ENCODE measurements at regions not wholly inside any gene's neighbourhood (a gene's known extent, or its start where the extent isn't known, plus 50 kb on each side); places are given as distances from the start of the nearest gene placed in this dataset.
"Not testable (repeated sequence)": the region's sequence is repeated elsewhere in the genome, so short reads cannot be mapped to it uniquely, and the experiment has no call there.

DNA sequence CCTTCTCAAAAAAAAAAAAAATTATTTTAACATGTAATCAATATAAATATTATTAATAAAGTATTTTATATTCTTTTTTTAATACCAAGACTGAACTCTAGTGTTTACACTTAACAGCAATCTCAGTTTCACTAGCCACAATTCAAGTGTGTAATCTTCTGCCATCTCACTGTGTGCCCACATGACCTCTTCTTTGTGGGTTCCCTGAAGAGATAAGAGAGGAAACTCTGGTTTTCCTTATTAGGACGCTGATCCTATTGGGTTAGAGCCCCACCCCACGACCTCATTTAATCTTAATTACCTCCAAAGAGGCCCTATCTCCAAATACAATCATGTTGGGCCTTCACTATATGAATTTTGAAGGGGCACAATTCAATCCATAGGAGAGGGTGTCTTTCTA is 177.6 kb downstream of the STK31 start:
- no peak for DNase-seq

DNA sequence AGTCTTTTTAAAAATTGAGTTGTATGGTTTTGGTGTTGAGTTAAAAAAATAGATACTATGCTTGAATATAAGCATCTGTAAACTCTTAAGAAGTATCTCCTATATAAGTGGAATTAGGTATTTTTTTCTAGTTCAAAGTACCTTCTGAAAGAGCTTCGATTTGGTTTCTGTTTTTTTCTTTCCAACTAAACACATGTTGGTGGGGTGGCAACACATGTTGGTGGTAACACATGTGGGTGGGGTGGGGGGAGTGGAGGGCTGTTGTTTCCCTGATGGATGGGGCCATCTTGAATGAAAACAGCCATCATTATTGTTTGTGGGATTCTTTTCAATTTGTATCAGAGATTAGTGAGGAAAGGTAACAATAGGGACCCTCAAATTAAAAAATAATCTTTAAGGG is 178.9 kb downstream of the STK31 start:
- DNase-seq, result no peak

DNA sequence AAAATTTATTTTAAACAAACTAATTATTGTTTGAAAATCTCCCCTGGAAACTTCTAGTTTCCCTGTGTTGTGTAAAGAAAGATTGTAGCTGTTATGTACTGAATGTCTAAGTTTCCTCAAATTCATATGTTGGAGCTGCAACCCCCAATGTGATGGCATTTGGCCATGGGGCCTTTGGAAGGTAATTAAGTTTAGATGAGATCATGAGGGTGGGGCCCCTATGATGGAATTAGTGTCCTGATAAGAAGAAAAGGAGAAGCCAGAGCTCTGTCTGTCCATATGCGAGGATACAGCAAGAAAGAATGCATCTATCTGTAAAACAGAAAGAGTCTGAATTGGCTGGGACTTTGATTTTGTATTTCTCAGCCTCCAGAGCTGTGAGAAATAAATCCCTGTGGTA is 179.5 kb downstream of the STK31 start:
- no peak for DNase-seq

DNA sequence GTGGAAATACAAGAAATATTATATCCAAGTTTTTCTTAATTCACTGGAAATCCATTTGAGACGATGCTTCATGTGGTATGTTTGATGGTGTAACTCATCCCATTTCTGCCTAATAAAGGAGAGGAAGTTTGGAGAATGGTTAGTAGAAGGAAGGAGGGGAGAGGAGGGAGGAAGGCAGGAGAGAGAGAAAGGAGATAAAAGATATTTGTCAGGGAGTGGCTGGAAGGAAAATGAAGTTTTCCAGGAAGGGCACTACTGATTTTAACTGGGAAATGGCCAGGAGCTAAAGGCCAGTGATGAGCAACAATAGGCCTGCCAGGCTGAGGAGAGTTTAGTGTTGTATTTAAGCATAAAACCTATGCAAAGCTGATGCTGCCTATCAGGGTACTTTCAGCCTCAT is 182.0 kb downstream of the STK31 start:
- no peak for DNase-seq

DNA sequence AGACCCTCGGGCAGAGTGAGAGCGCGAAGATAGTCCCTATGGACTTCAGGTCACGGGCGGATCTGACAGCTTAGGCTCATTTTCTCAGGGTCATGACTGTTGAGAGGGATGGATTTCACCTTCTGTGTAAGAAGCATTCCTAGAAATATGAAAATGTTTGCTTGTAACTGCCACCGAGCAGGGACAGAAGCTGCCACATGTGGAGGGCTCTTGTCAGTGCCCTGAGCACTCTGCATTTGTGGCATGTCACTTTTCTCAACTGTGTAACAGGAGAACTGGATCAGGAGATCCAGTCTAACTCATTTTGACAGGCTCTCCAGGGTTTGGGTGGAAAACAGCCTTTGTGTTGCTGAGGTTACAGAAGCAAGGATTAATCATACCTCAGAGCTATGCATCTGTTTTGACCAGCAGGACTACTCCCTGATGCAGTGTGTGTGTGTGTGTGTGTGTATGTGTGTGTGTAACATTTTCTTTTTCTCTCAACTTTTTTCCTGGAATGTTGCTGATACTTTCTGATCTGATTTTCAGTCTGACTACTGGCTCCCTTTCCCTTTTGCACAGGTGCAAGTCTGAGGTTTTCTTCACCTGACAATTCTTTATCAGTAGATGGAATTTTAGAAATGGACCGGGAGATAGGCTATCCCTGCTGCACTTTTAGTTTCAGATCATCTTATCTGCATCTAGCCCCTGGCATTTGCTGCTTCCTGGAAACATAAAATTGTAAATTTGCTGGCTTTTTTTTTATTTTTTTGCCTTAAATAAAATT is 183.3 kb downstream of the STK31 start:
- DNase-seq, result no peak

DNA sequence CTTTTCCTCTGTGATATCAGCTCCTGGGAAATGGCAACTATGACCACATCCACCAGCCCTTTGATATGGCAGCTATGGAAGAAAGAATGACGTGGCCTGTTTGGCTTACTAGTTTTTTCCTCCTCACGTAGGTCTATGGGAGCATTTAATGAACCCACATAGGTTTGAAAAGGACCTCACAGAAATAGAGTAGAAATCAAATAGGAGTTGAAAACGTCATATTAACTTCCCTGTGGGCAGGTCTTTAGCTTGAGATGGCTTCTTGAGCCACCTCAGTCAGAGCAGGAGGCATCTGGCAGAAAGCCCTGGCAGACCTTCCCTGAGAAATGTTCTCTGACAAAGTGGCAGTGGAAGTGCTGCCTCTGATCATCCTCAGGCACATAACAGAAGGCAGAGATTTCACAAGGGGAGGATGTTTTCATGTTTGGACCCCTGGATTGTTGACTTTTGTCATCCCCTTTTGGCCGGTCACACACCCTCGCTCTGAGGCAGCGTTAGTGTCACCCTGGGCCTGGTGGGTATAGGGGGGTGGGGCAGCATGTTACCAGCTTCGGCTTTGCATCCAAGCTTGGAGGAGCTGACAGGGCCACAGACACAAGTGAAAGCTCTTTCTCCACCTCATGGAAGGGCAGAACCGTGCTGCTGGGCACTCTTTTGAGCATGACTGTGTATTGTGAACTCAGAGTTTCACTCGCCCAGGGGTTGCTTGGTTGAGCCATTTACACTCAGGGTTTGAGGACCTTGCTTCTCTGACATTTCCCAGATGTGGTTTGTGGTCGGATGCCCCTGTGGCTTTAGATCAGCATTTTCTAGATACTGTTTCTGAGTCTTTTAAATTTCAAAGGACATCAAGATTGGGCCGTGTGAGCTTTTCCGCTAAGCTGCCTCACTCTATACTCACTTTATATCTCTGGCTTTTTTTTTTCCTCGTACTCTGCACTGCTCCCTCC is 184.2 kb downstream of the STK31 start:
- DNase-seq, result peak; percentile 65

DNA sequence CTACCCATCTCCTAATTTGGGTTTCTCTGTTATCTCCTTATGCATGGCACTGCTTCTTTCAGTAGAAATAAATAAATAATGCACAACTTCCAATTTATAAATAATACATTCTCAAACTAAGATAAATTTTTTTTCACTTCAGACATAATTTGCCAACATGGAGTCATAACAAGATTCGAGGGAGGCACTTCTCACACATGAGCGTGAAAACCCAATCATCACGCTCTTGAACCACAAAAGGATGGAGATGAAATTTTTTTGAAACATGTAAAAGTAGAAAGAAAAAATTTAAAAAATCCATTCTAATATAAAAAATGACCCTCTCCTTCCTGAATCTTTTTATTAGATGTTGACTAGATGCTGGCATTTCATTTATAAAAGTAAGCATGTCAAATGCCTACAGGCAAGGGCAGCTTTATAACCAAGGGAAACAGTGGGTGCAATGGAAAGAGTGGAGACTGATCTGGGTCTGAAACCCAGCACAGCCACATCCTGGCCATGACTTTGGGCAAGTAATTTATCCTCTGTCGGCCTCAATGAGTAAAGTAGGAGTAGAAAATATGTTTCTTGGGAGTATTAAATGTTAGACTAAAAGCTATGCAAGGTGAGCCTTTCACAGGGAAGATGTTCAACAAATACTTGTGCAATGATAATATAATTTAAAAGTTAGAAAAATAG is 185.0 kb downstream of the STK31 start:
- no peak for DNase-seq

DNA sequence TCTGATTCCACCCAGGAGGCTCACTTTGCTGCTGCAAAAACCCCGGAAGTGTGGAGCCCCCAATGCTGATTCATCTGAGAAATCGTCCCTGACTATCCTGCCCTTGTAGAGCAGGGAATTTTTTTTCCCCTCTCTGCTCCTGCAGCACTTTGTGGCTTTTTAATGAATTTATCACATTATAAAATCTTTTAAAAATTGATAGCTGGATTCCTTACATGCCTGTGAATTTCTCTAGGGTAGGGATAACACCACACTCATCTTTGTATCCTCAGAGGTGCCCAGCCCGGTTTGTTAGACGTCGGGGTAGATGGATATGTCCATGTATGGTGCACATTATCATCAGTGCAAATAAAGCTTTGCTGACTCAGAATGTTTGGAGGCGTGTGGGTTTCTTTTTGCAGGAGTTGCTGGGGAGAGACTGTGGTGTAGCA is 185.7 kb downstream of the STK31 start:
- no peak for DNase-seq

DNA sequence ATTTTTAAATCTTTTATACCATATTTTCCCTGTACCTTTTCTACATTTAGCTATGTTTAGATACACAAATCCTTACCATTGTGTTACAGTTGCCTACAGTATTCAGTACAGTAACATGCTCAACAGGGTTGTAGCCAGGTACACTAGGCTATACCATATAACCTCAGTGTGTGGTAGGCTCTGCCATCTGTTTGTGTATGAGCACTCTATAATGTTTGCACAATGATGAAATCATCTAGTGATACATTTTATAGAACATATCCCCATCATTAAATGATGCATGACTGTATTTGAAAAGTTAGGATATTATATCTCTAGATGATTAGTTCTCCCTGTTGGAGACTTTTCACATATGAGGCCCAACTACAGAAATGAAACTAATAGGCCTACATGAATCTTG is 188.6 kb downstream of the STK31 start:
- no peak for DNase-seq

DNA sequence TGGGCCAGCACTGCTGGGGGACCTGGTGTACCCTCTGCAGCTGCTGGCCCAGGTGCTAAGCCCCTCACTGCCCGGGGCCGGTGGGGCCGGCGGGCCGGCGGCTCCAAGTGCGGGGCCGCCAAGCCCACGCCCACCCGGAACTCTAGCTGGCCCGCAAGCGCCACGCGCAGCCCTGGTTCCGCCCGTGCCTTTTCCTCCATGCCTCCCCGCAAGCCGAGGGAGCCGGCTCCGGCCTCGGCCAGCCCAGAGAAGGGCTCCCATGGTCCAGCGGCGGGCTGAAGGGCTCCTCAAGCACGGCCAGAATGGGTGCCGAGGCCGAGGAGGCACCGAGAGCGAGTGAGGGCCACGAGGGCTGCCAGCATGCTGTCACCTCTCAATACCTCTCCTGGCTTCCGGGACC is 194.9 kb downstream of the STK31 start:
- not testable (repeated sequence) for DNase-seq

DNA sequence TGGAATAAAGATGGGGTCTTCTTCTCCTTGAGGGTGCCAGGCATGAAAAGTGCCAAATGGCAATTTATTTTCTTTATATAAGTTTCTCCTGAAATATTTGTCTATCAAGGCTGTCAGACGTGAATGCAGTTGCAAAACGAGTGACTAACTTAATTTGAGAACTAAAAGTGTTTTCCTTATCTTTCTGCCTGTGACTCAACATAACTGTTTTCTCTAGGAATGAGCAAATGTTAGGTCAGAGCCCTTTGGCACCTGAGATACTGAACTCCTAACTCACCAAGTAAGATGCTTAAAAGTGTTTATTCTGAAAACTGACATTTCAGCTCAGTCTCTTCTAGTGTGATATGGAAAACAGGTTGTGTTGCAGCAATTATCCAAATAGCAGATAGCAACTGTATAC is 197.0 kb downstream of the STK31 start:
- DNase-seq, result no peak

DNA sequence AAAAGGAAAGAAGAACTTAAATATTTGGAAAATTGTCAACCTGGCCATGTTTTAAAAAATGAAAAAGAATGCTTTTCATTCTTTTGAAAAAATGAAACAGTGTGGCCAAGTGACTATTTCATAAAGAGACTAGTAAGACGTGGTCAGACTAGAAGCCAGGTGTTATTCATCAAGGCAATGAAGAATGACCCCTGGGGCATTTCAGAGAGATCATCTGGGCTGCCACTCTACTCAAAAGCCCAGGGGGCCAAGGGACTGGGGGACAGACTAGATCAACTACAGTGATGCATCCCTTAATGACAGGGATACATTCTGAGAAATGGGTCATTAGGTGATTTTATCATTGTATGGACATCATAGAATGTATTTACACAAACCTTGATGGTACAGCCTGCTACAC is 199.4 kb downstream of the STK31 start:
- DNase-seq, result no peak

DNA sequence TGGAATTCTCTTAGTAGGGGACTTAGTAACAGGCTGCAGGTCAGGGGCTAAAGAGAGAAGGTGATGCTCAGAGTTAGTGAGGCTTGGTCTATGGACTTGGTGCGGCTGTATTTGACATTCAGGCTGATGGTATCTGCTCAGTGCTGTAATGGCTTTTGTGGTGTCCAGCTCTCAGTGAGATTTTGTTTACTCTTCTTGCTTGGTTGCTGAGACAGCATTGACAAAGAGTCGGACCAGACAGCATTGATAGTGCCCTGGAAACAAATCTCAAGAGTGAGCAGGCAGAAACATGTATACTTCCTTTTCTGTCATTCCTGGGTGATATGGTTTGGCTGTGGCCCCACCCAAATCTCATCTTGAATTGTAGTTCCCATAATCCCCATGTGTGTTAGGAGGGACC is 202.0 kb downstream of the STK31 start:
- DNase-seq, result no peak

DNA sequence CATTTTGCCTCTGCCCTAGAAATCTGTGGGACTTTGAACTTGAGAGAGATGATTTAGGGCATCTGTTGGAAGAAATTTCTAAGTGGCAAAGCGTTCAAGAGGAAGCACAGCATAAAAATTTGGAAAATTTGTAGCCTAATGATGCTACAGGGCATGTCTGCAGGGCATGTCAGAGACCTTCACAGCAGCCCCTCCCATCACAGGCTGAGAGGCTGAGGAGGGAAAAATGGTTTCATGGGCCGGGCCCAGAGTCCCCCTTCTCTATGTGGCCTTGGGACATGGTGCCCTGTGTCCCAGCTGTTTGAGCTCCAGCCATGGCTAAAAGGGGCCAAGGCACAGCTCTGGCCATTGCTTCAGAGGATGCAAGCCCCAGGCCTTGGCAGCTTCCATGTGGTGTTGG is 203.0 kb downstream of the STK31 start:
- DNase-seq, result no peak

DNA sequence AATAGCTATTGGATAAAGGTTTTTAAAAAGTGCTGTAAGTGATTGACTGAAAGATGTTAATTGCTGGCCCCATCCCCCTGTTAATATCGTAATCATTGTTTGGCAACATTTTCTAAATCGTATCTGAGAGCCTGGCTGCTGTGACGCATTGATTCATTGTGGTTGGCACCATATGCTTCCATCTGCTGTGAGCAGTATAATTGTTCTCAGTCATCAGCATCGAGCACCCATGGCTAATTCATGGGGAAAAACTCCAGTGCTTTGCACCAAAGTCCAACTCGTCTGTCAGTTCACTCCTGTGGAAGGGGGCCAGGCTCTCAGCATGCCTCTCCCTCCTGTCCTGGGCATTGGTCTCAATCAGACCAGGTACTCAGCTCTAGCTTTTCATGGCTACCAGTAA is 205.2 kb downstream of the STK31 start:
- no peak for DNase-seq

DNA sequence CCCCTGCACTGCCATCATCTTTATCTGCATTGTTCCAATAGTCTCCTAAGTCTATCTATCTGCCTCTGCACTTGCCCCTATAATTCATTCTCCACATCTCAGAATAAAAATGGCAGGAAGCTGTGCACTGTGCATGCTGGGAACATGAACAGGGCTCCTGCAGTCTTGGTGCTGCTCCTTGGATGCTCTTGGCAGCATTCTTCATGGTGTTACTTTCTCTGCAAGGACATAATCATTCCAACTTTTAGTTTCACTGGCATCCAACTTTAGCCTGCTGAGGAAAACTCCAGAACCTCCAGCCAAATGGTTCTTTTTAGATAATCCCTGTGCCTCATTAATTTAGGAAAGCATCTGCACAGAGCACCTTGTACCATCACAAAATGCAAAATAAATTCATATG is 208.3 kb downstream of the STK31 start:
- DNase-seq, result no peak

DNA sequence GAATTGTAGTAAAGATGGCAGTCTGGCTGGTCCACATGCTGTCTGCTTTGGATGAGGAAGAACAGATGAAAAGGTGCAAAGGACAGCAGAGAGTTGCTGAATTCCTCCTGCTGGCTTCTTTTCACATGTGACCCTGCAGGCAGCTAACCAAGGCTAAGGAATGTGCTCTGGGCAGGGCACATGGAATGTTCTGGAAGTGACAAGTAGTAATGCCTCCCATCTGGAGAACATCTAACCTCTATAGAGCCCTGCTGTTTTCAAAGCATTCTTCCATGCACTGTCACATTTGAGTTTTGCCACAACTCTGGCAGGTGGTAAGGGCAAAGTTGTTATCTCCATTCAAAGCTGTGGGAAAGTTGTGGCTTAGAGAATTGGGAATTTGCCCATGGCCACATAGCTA is 208.8 kb downstream of the STK31 start:
- DNase-seq, result no peak

DNA sequence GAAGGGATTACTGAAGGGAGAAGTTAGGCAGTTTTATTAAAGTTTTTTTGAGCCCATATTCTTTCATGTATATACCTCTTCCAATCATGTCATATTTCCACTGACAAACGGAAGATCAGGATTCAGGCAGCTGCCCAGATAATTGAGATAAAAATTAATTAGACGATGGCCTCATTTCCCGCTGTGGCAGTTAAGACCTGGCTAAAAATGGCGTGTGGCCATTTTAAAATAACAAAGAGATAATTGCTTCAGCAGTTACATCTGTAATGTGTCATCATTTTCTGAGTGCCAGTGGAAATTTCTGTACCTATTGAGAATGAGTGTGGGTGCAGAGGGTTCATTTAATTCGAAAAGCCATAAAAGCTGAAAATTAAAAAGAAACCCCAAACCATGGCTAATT is 215.1 kb downstream of the STK31 start:
- DNase-seq, result no peak

DNA sequence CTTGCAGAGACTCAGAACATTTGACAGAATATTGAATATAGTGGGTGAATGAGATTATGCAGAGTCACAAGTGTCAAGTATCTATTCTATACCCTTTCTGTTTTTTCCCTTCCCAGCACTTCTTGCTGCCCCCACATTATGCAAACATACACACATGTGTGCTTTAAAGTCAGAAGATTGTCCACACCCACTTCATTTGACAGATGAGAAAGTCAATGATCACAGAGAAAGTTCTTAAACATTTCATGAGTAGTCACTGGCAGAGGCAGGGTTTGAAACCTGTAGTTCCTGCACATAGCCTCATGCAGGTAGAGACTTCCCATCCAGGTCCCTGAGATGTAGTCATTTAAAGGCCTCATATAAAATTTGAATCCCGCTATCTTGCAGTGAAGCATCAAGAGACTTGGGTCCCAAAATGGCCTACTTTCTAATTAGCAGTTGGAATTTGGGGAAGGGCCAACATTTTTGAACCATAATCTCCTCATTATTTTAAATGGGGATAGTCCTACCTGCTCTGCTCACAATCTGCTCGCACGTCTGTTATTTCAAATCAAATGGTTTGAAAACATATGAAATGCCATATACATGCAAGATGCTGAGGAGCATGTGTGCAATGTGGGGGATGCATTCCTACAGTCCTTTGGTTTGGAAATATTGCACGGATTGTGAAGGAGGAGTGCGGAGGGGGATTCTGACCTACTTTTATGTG is 217.8 kb downstream of the STK31 start:
- DNase-seq, result no peak

DNA sequence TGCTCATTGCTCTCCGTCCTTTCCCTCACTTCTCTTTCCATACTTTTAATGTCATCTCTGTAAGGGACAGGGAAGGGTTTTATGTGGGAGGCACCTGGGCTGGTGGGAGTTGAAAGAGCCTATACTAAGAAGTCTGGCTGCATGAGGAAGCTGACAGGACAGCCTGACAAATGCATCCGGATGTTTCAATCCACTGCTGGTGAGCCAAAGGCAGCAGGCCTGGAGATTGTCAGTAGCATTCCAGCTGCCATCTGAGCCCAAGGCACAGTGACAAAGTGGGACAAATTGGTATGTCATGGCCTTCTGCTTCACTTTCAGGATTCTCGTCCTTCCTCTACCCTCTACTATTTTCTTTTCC is 218.4 kb downstream of the STK31 start:
- DNase-seq, result no peak

DNA sequence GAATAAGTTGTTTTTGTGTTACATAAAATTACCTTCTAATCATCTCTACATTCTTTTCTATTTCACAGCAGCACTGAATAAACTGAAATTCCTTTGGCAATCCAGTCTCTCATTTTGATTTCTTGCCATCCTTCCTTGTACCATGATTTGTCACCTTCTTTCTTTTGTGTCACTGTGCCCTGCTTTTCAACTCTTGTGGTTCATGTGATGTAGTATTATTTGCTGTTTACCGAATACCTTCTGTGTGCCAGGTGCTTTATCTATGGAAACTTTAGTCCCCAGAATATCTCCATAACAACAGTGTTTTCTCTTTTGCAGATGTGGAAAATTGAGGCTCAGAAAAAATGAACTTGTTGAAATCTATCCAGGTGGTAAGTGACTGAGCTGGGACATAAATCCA is 220.3 kb downstream of the STK31 start:
- DNase-seq, result no peak

DNA sequence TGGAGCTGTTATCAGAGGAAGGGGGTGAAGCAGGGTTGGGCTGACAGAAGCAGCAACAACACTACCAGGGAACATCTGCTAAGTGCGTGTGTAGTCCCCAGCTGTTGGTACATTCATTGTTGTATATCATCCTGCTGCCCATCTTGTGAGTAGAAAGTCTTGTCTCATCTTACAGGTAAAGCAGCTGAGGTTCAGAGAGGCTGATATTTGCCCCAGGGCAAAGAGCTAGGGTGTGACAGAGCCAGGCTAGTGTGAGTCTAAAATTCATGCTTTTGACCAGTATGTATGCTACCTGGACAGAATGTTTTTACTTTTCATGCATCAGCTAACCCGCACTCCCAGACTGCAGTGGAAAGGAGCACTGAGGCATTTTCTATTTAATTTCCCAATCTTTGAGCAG is 221.6 kb downstream of the STK31 start:
- DNase-seq, result no peak

DNA sequence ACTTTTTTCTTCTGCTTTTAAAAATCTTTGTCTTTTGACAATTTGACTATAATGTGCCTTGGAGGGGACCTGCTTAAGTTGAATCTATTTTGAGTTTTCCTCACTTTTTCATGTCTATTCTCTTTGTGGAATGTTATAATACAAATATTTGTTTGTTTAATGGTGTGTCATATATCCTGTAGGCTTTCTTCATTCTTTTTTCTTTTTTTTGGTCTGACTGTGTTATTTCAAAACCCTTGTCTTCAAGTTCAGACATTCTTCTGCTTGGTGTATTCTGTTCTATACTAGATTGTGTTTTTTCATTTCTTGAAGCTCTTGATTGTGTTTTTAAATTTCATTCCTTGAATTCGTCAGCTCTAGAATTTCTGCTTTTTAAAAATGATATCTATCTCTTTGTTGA is 228.2 kb downstream of the STK31 start:
- DNase-seq, result no peak

Measured in RPMI8226 (cell line).